ENCODE measurements at regions not wholly inside any gene's neighbourhood (a gene's known extent, or its start where the extent isn't known, plus 50 kb on each side); places are given as distances from the start of the nearest gene placed in this dataset.
"Not testable (repeated sequence)": the region's sequence is repeated elsewhere in the genome, so short reads cannot be mapped to it uniquely, and the experiment has no call there.

DNA sequence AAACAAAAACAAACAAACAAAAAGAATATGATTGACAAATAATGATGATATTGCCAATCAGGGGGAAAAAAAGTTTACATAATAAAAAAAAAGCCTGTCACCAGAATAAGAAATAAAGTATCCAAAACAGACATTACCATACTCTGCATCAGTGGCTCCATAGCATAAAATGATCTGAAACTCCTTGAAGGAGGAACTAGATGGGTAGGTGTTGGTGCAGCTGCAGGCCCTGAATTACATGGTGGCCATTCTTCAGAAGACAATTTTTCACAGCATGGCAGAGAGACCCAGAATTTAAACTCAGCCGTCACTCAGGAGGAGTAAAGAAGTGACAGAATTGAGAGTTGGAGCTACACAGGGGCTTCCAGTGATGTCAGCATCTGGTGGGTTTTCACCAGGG, 60.2 kb downstream of the GLUL start:
- DNase-seq (ENCODE audit: low read depth): no peak
- H3K4me3 ChIP-seq (ENCODE audit: low read depth, low read length): no peak overlapping the region
- TF ChIP-seq, protein P1, sequence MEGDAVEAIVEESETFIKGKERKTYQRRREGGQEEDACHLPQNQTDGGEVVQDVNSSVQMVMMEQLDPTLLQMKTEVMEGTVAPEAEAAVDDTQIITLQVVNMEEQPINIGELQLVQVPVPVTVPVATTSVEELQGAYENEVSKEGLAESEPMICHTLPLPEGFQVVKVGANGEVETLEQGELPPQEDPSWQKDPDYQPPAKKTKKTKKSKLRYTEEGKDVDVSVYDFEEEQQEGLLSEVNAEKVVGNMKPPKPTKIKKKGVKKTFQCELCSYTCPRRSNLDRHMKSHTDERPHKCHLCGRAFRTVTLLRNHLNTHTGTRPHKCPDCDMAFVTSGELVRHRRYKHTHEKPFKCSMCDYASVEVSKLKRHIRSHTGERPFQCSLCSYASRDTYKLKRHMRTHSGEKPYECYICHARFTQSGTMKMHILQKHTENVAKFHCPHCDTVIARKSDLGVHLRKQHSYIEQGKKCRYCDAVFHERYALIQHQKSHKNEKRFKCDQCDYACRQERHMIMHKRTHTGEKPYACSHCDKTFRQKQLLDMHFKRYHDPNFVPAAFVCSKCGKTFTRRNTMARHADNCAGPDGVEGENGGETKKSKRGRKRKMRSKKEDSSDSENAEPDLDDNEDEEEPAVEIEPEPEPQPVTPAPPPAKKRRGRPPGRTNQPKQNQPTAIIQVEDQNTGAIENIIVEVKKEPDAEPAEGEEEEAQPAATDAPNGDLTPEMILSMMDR (IDR thresholded peaks at IDR 0.05; ENCODE audit: insufficient read depth, low read depth, low read length): no peak

DNA sequence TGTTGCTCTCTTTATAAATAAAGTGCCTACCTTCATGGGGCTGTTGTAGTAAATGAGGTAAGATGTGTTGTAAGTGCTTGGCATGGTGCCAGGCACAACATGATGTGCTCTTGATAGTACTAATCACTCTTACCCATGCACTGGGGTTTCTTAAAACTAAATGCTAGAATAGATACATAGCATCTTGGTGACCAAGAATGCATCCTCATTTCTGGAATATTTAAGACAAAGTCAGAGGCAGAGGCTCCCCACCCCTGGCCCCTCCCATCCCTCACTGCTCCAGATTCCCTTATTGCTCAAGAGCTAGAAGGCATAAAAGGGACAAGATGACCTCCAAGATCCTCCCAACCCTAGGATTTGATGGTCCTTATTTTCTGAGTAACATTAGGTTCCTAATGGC, 61.3 kb downstream of the GLUL start:
- DNase-seq (ENCODE audit: low read depth): peak; percentile 25
- TF ChIP-seq, protein P1 (IDR thresholded peaks at IDR 0.05; ENCODE audit: insufficient read depth, low read depth, low read length): no peak
- no peak overlapping the region for H3K4me3 ChIP-seq (ENCODE audit: low read depth, low read length)

DNA sequence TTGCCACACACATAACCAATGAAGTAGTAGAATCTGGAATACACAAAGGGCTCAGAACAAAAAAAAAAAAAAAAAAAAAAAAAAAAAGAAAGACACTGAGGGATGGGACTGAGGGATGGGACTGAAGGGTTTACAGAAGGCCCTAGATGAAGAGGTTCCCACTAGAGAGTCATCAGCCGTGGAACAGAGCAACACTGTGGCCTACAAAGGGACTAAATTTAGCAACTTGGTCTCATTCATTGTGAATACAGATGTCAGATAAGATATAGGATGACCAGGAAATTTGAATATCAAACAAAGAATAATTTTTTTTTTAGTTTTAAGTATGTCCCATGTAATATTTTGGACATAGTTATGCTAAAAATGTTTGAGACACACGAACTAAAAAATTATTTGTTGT, 62.1 kb downstream of the GLUL start:
- no peak for DNase-seq (ENCODE audit: low read depth)
- TF ChIP-seq, protein P1 (IDR thresholded peaks at IDR 0.05; ENCODE audit: insufficient read depth, low read depth, low read length): no peak
- no peak overlapping the region for H3K4me3 ChIP-seq (ENCODE audit: low read depth, low read length)

DNA sequence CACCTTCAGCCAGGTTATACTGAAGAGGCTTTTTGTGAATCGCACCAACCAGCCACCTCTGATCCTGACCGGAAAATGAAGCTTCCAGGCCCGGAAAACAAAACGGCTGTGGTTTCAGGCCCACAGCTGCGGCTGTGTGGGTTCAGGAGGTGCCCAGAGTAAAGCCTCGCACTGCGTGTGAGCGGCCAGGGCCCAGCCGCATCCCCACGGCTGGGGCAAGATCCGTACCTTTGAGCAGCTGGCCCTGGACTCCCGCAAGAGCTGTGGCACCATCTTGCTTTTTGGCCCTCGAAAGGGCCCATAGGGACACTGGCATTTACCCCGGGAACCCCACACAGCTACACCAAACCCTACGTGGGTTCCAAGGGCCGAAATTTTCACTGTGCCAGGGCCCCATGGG, 63.0 kb downstream of the GLUL start:
- no peak for DNase-seq (ENCODE audit: low read depth)
- H3K4me3 ChIP-seq (ENCODE audit: low read depth, low read length): no peak overlapping the region
- TF ChIP-seq, protein P1 (IDR thresholded peaks at IDR 0.05; ENCODE audit: insufficient read depth, low read depth, low read length): no peak

DNA sequence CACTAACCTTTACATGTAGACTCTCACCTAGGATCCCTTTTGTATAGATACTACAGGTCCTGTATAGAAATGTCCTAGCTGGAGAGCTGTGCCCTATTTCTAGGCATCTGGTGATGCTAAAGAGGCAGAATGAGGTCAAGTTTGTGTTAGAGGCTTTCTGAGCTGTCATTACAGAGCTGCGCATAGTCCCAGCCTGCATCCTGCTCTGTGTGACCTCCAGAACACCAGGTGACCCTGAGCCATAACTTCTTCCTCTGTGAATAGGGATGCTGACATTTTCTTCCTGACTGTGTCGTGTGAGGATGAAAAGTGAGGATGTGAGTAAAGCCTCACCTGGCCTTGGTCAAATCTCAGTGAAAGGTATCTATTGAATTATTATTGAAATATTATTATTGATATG, 66.3 kb downstream of the GLUL start:
- DNase-seq (ENCODE audit: low read depth): no peak
- no peak overlapping the region for H3K4me3 ChIP-seq (ENCODE audit: low read depth, low read length)
- TF ChIP-seq, protein P1 (IDR thresholded peaks at IDR 0.05; ENCODE audit: insufficient read depth, low read depth, low read length): no peak

DNA sequence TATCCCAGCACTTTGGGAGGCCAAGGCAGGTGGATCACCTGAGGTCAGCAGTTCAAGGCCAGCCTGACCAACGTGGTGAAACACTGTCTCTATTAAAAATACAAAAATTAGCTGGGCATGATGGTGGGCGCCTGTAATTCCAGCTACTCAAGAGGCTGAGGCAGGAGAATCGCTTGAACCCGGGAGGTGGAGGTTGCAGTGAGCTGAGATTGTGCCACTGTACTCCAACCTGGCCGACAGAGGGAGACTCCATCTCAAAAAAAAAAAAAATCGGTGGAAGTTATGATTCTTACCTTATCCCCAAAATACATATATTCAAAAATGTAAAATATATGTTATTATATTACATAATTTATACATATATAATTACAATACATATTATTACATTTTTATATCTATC, 70.1 kb downstream of the GLUL start:
- not testable (repeated sequence) for DNase-seq (ENCODE audit: low read depth)

DNA sequence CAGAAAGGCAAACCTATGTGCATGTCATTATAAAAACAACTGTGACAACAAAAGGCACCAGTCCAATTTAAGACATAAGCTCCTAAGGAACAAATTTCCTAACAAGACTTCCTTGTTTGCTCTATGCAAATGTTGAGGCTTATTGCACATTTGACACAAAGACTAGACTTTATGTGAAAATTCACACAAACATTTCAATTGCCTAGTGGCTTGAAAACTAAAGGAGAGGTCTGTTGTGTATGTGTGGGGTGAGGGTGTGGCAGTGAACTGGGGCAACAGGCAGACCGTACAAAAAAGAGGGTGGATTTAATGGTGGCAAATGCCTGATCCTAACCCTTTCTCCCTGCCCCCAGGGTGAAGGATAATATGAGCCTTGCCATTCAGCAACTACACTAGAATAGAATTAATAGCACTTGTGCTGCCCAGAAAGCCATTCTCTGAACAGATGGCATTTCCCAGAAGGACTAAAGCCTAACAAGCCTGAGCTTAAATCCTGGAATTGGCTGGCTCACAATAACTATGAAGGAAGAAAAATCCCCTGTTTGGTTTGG, 73.9 kb downstream of the GLUL start:
- TF ChIP-seq, protein P1 (IDR thresholded peaks at IDR 0.05; ENCODE audit: insufficient read depth, low read depth, low read length): no peak
- no peak for DNase-seq (ENCODE audit: low read depth)

More for the DNA sequence above, 70.1 kb downstream of the GLUL start:
- not testable (repeated sequence) for H3K4me3 ChIP-seq (ENCODE audit: low read depth, low read length)

DNA sequence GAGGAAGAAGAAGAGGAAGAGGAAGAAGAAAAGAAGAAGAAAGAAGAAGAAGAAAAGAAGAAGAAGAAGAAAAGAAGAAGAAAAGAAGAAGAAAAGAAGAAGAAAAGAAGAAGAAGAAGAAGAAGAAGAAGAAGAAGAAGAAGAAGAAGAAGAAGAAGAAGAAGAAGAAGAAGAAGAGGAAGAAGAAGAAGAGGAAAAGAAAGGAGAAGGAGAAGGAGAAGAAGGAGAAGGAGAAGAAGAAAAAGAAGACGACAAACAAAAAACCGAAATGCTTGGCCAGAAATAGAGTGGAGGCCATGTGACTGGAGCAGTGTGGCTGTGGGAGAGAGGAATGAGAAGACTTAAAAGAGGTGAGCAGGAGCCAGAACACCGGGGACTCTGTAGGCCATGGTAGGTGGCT, 75.1 kb downstream of the GLUL start:
- not testable (repeated sequence) for H3K4me3 ChIP-seq (ENCODE audit: low read depth, low read length); DNase-seq (ENCODE audit: low read depth)

More for the DNA sequence above, 73.9 kb downstream of the GLUL start:
- H3K4me3 ChIP-seq (ENCODE audit: low read depth, low read length): no peak overlapping the region

All from fibroblast of villous mesenchyme (primary cell).